ENCODE measurements at regions not wholly inside any gene's neighbourhood (a gene's known extent, or its start where the extent isn't known, plus 50 kb on each side); places are given as distances from the start of the nearest gene placed in this dataset.

GRCh38 chr20:11778206-11778570, 139.5 kb upstream of the BTBD3 start:
- H3K4me1 ChIP-seq = peaks cover 0 to 4% (median 0%) of the 10 kb centered on the region in 3 donors
- no peak for ATAC-seq
- no peak for TF ChIP-seq EP300 (IDR thresholded peaks at IDR 0.05)
- TF ChIP-seq POLR2AphosphoS5 (IDR thresholded peaks at IDR 0.05) = no peak
- no peak for TF ChIP-seq CTCF (IDR thresholded peaks at IDR 0.05)
- no peak for TF ChIP-seq POLR2A (IDR thresholded peaks at IDR 0.05)
- H3K36me3 ChIP-seq = no peaks in the 10 kb centered on the region
- no peak overlapping the region for H3K4me3 ChIP-seq
- 13 to 27% methylated on average over 5 of the region's 5 CpGs for WGBS, 2 donors (ENCODE audit: low coverage in 1 of 2)
- no peaks in the 10 kb centered on the region for H3K27me3 ChIP-seq
- no peak overlapping the region for H3K27ac ChIP-seq
- H3K9me3 ChIP-seq = peaks cover 0 to 4% (median 0%) of the 10 kb centered on the region in 3 donors

GRCh38 chr20:11780765-11781369, 136.8 kb upstream of the BTBD3 start:
- peaks cover 0 to 4% (median 0%) of the 10 kb centered on the region in 3 donors for H3K4me1 ChIP-seq
- no peak overlapping the region for H3K4me3 ChIP-seq
- no peak for ATAC-seq
- no peaks in the 10 kb centered on the region for H3K36me3 ChIP-seq
- H3K27ac ChIP-seq = no peak overlapping the region
- TF ChIP-seq POLR2A (IDR thresholded peaks at IDR 0.05) (no peak), CTCF (IDR thresholded peaks at IDR 0.05) (no peak)
- H3K9me3 ChIP-seq = no peaks in the 10 kb centered on the region
- WGBS, 2 donors (ENCODE audit: low coverage in 1 of 2) = 45% methylated on average over 2 of the region's 2 CpGs
- no peaks in the 10 kb centered on the region for H3K27me3 ChIP-seq

- no peak overlapping the region for H3K27ac ChIP-seq
- TF ChIP-seq POLR2A (IDR thresholded peaks at IDR 0.05) = no peak
- TF ChIP-seq CTCF (IDR thresholded peaks at IDR 0.05) = no peak
- no peak for TF ChIP-seq EP300 (IDR thresholded peaks at IDR 0.05)
- no peak for TF ChIP-seq POLR2AphosphoS5 (IDR thresholded peaks at IDR 0.05)
- no peak overlapping the region for H3K4me3 ChIP-seq
- H3K9me3 ChIP-seq = no peaks in the 10 kb centered on the region
- WGBS, 2 donors (ENCODE audit: low coverage in 1 of 2) = 70 to 72% methylated on average over 5 to 6 of the region's 6 CpGs
- no peaks in the 10 kb centered on the region for H3K36me3 ChIP-seq
- H3K4me1 ChIP-seq = no peaks in the 10 kb centered on the region
- ATAC-seq = no peak
- H3K27me3 ChIP-seq = no peaks in the 10 kb centered on the region
These were observed 134.4 kb upstream of the BTBD3 start for GRCh38 chr20:11783102-11783850.

- ATAC-seq = no peak
- no peaks in the 10 kb centered on the region for H3K9me3 ChIP-seq
- H3K27ac ChIP-seq = no peak overlapping the region
- 93 to 100% methylated on average over 1 to 4 of the region's 4 CpGs for WGBS, 2 donors (ENCODE audit: low coverage in 1 of 2)
- H3K4me3 ChIP-seq = no peak overlapping the region
- no peaks in the 10 kb centered on the region for H3K36me3 ChIP-seq
- no peaks in the 10 kb centered on the region for H3K27me3 ChIP-seq
- no peak for TF ChIP-seq POLR2A (IDR thresholded peaks at IDR 0.05)
- no peak for TF ChIP-seq CTCF (IDR thresholded peaks at IDR 0.05)
- TF ChIP-seq EP300 (IDR thresholded peaks at IDR 0.05) = no peak
- TF ChIP-seq POLR2AphosphoS5 (IDR thresholded peaks at IDR 0.05) = no peak
- H3K4me1 ChIP-seq = no peaks in the 10 kb centered on the region
These were observed 131.7 kb upstream of the BTBD3 start for GRCh38 chr20:11785885-11786507.

GRCh38 chr20:11790046-11790445, 127.6 kb upstream of the BTBD3 start:
- no peak for ATAC-seq
- WGBS, 2 donors (ENCODE audit: low coverage in 1 of 2) = 85 to 92% methylated on average over 1 of the region's 1 CpG
- Histone ChIP-seq H3K4me3 (no peak overlapping the region), H3K27ac (no peak overlapping the region), H3K4me1 (no peaks in the 10 kb centered on the region), H3K9me3 (no peaks in the 10 kb centered on the region), H3K27me3 (no peaks in the 10 kb centered on the region), H3K36me3 (no peaks in the 10 kb centered on the region)
- TF ChIP-seq CTCF (IDR thresholded peaks at IDR 0.05) = no peak
